ENCODE measurements at regions not wholly inside any gene's neighbourhood (a gene's known extent, or its start where the extent isn't known, plus 50 kb on each side); places are given as distances from the start of the nearest gene placed in this dataset.

DNA sequence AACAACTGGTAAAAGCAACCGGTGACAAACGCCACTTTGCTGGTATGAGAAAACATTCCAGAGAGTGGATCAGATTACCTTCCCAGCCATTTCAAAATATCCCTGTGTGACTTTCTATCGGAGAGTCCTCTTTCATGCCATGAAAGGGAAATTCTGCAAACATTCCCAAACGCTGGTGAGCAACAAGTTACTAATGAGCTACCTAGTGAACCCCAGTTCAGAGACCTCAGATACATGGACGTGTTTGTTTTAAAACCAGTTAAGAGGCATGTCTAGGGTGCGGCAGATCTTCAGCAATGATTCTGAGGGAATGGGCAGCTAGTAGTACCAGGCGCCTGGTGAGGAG, 418.2 kb upstream of the NR2F2 start:
- Histone ChIP-seq H3K9ac (ENCODE audit: control insufficient read depth, extremely low read depth, insufficient read depth, low read length) (no peak overlapping the region), H3K27me3 (ENCODE audit: control insufficient read depth, extremely low read depth, insufficient read depth, low read length) (no peaks in the 10 kb centered on the region), H3K36me3 (ENCODE audit: control insufficient read depth in 2 of 2, extremely low read depth in 1 of 2, insufficient read depth in 2 of 2, low read length in 2 of 2) (no peaks in the 10 kb centered on the region), H3K4me3 (ENCODE audit: control insufficient read depth in 2 of 3, extremely low read depth in 1 of 3, insufficient read depth in 2 of 3, low read depth in 1 of 3, low read length in 3 of 3) (no peak overlapping the region), H3K27ac (ENCODE audit: control insufficient read depth, insufficient read depth, low read length) (no peak overlapping the region), H3K4me2 (ENCODE audit: control insufficient read depth, extremely low read depth, insufficient read depth, low read depth, low read length) (no peak overlapping the region), H2AFZ (ENCODE audit: control insufficient read depth, low read length) (no peak overlapping the region), H3K9me1 (ENCODE audit: control insufficient read depth, extremely low read depth, insufficient read depth, low read length) (no peaks in the 10 kb centered on the region), H4K20me1 (ENCODE audit: control insufficient read depth, extremely low read depth, insufficient read depth, low read length) (no peaks in the 10 kb centered on the region), H3K9me3 (ENCODE audit: control insufficient read depth, low read depth, low read length) (no peaks in the 10 kb centered on the region), H3K4me1 (ENCODE audit: control insufficient read depth, extremely low read depth, insufficient read depth, low read length) (no peaks in the 10 kb centered on the region), H3K79me2 (ENCODE audit: control insufficient read depth, insufficient read depth, low read length) (no peaks in the 10 kb centered on the region)
- TF ChIP-seq, protein P1, sequence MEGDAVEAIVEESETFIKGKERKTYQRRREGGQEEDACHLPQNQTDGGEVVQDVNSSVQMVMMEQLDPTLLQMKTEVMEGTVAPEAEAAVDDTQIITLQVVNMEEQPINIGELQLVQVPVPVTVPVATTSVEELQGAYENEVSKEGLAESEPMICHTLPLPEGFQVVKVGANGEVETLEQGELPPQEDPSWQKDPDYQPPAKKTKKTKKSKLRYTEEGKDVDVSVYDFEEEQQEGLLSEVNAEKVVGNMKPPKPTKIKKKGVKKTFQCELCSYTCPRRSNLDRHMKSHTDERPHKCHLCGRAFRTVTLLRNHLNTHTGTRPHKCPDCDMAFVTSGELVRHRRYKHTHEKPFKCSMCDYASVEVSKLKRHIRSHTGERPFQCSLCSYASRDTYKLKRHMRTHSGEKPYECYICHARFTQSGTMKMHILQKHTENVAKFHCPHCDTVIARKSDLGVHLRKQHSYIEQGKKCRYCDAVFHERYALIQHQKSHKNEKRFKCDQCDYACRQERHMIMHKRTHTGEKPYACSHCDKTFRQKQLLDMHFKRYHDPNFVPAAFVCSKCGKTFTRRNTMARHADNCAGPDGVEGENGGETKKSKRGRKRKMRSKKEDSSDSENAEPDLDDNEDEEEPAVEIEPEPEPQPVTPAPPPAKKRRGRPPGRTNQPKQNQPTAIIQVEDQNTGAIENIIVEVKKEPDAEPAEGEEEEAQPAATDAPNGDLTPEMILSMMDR (optimal IDR thresholded peaks at IDR 0.05 in 1 of 3, IDR thresholded peaks at IDR 0.05 in 1 of 3, conservative IDR thresholded peaks at IDR 0.05 in 1 of 3; ENCODE audit: extremely low read depth in 1 of 3, insufficient read depth in 2 of 3, low read length in 3 of 3), result no peak
- TF ChIP-seq EZH2 (IDR thresholded peaks at IDR 0.05; ENCODE audit: low read length), result no peak
- dilution Hi-C loops (cut with MboI; ENCODE audit: extremely low pct_ligation_motif_present, low sequenced_read_pairs), result no loop called here
- FAIRE-seq (no peak), DNase-seq (ENCODE audit: low read depth, low spot score) (no peak)

DNA sequence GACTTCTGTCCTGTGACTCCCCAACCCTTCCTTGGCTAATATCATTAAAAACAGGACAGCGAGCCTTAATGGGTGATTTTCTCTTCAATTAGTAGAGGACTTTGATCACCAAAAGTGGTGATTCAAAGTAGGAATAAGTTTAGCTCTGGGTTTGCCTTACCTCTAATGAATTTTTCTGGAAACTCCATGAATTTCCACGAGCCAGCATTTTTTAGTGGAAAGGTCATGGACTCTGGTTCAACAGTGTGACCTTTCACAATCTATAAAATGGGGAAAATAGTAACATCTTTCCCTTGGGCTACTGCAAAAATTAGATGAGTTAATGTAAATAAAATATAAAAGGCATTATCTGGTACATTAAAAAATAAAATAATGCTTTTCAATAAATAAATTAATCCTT, 417.8 kb upstream of the NR2F2 start:
- dilution Hi-C loops (cut with MboI; ENCODE audit: extremely low pct_ligation_motif_present, low sequenced_read_pairs), result no loop called here
- H2AFZ ChIP-seq (ENCODE audit: control insufficient read depth, low read length), result no peak overlapping the region
- H3K79me2 ChIP-seq (ENCODE audit: control insufficient read depth, insufficient read depth, low read length), result no peaks in the 10 kb centered on the region
- H3K27ac ChIP-seq (ENCODE audit: control insufficient read depth, insufficient read depth, low read length), result no peak overlapping the region
- H3K4me2 ChIP-seq (ENCODE audit: control insufficient read depth, extremely low read depth, insufficient read depth, low read depth, low read length), result no peak overlapping the region
- no peaks in the 10 kb centered on the region for H3K4me1 ChIP-seq (ENCODE audit: control insufficient read depth, extremely low read depth, insufficient read depth, low read length)
- H3K9me1 ChIP-seq (ENCODE audit: control insufficient read depth, extremely low read depth, insufficient read depth, low read length), result no peaks in the 10 kb centered on the region
- TF ChIP-seq EZH2 (IDR thresholded peaks at IDR 0.05; ENCODE audit: low read length), result no peak
- TF ChIP-seq, protein P1 (optimal IDR thresholded peaks at IDR 0.05 in 1 of 3, IDR thresholded peaks at IDR 0.05 in 1 of 3, conservative IDR thresholded peaks at IDR 0.05 in 1 of 3; ENCODE audit: extremely low read depth in 1 of 3, insufficient read depth in 2 of 3, low read length in 3 of 3), result no peak
- no peaks in the 10 kb centered on the region for H4K20me1 ChIP-seq (ENCODE audit: control insufficient read depth, extremely low read depth, insufficient read depth, low read length)
- no peaks in the 10 kb centered on the region for H3K9me3 ChIP-seq (ENCODE audit: control insufficient read depth, low read depth, low read length)
- no peaks in the 10 kb centered on the region for H3K36me3 ChIP-seq (ENCODE audit: control insufficient read depth in 2 of 2, extremely low read depth in 1 of 2, insufficient read depth in 2 of 2, low read length in 2 of 2)
- no peak for DNase-seq (ENCODE audit: low read depth, low spot score)
- no peak for FAIRE-seq
- no peaks in the 10 kb centered on the region for H3K27me3 ChIP-seq (ENCODE audit: control insufficient read depth, extremely low read depth, insufficient read depth, low read length)
- no peak overlapping the region for H3K4me3 ChIP-seq (ENCODE audit: control insufficient read depth in 2 of 3, extremely low read depth in 1 of 3, insufficient read depth in 2 of 3, low read depth in 1 of 3, low read length in 3 of 3)
- no peak overlapping the region for H3K9ac ChIP-seq (ENCODE audit: control insufficient read depth, extremely low read depth, insufficient read depth, low read length)

Measured in keratinocyte (primary cell).